H1 (cell line): ENCODE measurements at regions not wholly inside any gene's neighbourhood (a gene's known extent, or its start where the extent isn't known, plus 50 kb on each side); places are given as distances from the start of the nearest gene placed in this dataset.
"Not testable (repeated sequence)": the region's sequence is repeated elsewhere in the genome, so short reads cannot be mapped to it uniquely, and the experiment has no call there.

Source experiments
- CTCF ChIA-PET: fragments of 300-600 bp; sonication (Branson Sonifier 250); formaldehyde crosslinking; loops from one replicate; lab custom pipeline; 2021; ENCODE audit not compliant: partially characterized antibody; lab: Charles Lee
- POLR2A ChIA-PET: fragments of 300-600 bp; sonication (Branson Sonifier 250); formaldehyde crosslinking; loops from one replicate; lab custom pipeline; 2021; ENCODE audit warnings: inconsistent platforms; ENCODE audit not compliant: partially characterized antibody; lab: Charles Lee
- DNase-seq, 2 experiments: peaks; one replicate each; pipeline versions ENCODE4 v3.0.0 to v3.0.0-alpha.2; 2010 to 2022; ENCODE audit warnings: low spot score in 2 of 2, low read depth in 1 of 2, mixed read lengths in 1 of 2
- FAIRE-seq: peaks from 2 replicates; lab custom pipeline; 2011; peaks lifted over from hg19 to GRCh38; lab: Jason Lieb, UNC
- H2AFZ ChIP-seq: 2 replicates; pipeline ENCODE4 v1.8.1; 2012; ENCODE audit warnings: low read length, inconsistent platforms
- H2AK5ac ChIP-seq: 2 replicates; pipeline ENCODE4 v1.6.1; 2013; ENCODE audit warnings: low read depth, low read length
- H2BK120ac ChIP-seq: replicated peaks from 2 replicates; pipeline ENCODE3; 2013; ENCODE audit warnings: low read depth, low read length, inconsistent platforms
- H2BK12ac ChIP-seq: 2 replicates; pipeline ENCODE4 v1.6.1; 2013; ENCODE audit warnings: low read depth, low read length
- H2BK15ac ChIP-seq: 2 replicates; pipeline ENCODE4 v1.6.1; 2013; ENCODE audit warnings: low read length
- H2BK20ac ChIP-seq: 2 replicates; pipeline ENCODE4 v1.6.1; 2013; ENCODE audit warnings: low read length
- H2BK5ac ChIP-seq: 2 replicates; pipeline ENCODE4 v1.6.1; 2013; ENCODE audit warnings: low read depth, low read length
- H3K14ac ChIP-seq: 2 replicates; pipeline ENCODE4 v1.6.1; 2013; ENCODE audit warnings: inconsistent platforms; ENCODE audit not compliant: insufficient read length
- H3K18ac ChIP-seq: 2 replicates; pipeline ENCODE4 v1.6.1; 2013; ENCODE audit warnings: low read length; ENCODE audit errors: extremely low read depth
- H3K23ac ChIP-seq: 2 replicates; pipeline ENCODE4 v1.6.1; 2013; ENCODE audit warnings: inconsistent platforms; ENCODE audit not compliant: insufficient read length
- H3K23me2 ChIP-seq: 2 replicates; pipeline ENCODE4 v1.6.1; 2013; ENCODE audit warnings: low read depth, low read length
- H3K27ac ChIP-seq: 2 replicates; pipeline ENCODE4 v1.6.1; 2011; ENCODE audit warnings: low read depth, low read length, inconsistent platforms
- H3K27me3 ChIP-seq, 4 experiments: replicated peaks in 1 of 4; 1 replicate in 1 of 4; 2 replicates in 3 of 4; pipeline versions ENCODE4 v1.6.1 to v1.8.1; 2011 to 2013; ENCODE audit warnings: low read length in 3 of 4, mild to moderate bottlenecking in 3 of 4, inconsistent platforms in 2 of 4, mixed read lengths in 2 of 4, moderate library complexity in 1 of 4; ENCODE audit not compliant: control insufficient read depth in 3 of 4, insufficient read depth in 3 of 4; ENCODE audit errors: extremely low read depth in 1 of 4
- H3K36me3 ChIP-seq, 4 experiments: 2 replicates each; pipeline versions ENCODE4 v1.6.1 to v1.8.1; 2011 to 2013; ENCODE audit warnings: mild to moderate bottlenecking in 4 of 4, low read length in 3 of 4, moderate library complexity in 2 of 4, control low read depth in 1 of 4, inconsistent platforms in 1 of 4; ENCODE audit not compliant: insufficient read depth in 4 of 4, control insufficient read depth in 2 of 4
- H3K4ac ChIP-seq: replicated peaks from 2 replicates; pipeline ENCODE3; 2013; ENCODE audit warnings: low read length, low read depth, mixed read lengths, inconsistent platforms; ENCODE audit not compliant: insufficient read length
- H3K4me1 ChIP-seq, 4 experiments: replicated peaks in 1 of 4; 1 replicate in 1 of 4; 2 replicates in 3 of 4; pipeline versions ENCODE4 v1.6.1 to v1.8.1; 2011 to 2013; ENCODE audit warnings: low read length in 3 of 4, inconsistent platforms in 2 of 4, mixed read lengths in 1 of 4; ENCODE audit not compliant: insufficient read depth in 4 of 4, control insufficient read depth in 3 of 4
- H3K4me2 ChIP-seq, 2 experiments: 2 replicates each; pipeline versions ENCODE4 v1.6.1 to v1.8.1; 2011 to 2013; ENCODE audit warnings: low read depth in 2 of 2, low read length in 2 of 2, control low read depth in 1 of 2, inconsistent platforms in 1 of 2, mild to moderate bottlenecking in 1 of 2; ENCODE audit not compliant: insufficient read depth in 1 of 2
- H3K4me3 ChIP-seq, 4 experiments: fragments of 200-600, 300-600 bp in 1 of 4; sonication (generic), shearing (Covaris generic), sonication (Bioruptor Twin) in 1 of 4; 2 replicates each; pipeline versions ENCODE4 v1.5.1 to v1.8.1; 2011 to 2016; ENCODE audit warnings: low read length in 4 of 4, low read depth in 3 of 4, control low read depth in 2 of 4, inconsistent platforms in 2 of 4, mild to moderate bottlenecking in 2 of 4, mixed read lengths in 1 of 4, moderate library complexity in 1 of 4; ENCODE audit not compliant: insufficient read depth in 2 of 4; ENCODE audit errors: extremely low read depth in 1 of 4
- H3K56ac ChIP-seq: replicated peaks from 2 replicates; pipeline ENCODE3; 2013; ENCODE audit warnings: low read depth, mild to moderate bottlenecking, mixed read lengths, low read length, inconsistent platforms; ENCODE audit not compliant: insufficient read length
- H3K79me1 ChIP-seq: 2 replicates; pipeline ENCODE4 v1.6.1; 2013; ENCODE audit warnings: low read depth, low read length, control low read depth
- H3K79me2 ChIP-seq, 2 experiments: 2 replicates each; pipeline versions ENCODE4 v1.6.1 to v1.8.1; 2012 to 2013; ENCODE audit warnings: low read length in 2 of 2, mild to moderate bottlenecking in 2 of 2, inconsistent platforms in 1 of 2; ENCODE audit not compliant: insufficient read depth in 2 of 2, control insufficient read depth in 1 of 2
- H3K9ac ChIP-seq, 4 experiments: replicated peaks in 1 of 4; 1 replicate in 1 of 4; 2 replicates in 3 of 4; pipeline versions ENCODE4 v1.6.1 to v1.8.1; 2011 to 2013; ENCODE audit warnings: low read depth in 3 of 4, low read length in 3 of 4, control low read depth in 2 of 4, mild to moderate bottlenecking in 2 of 4, moderate library complexity in 2 of 4, inconsistent platforms in 1 of 4; ENCODE audit errors: extremely low read depth in 1 of 4
- H3K9me3 ChIP-seq, 2 experiments: 2 replicates each; pipeline versions ENCODE4 v1.6.1 to v1.8.1; 2012 to 2013; ENCODE audit warnings: mild to moderate bottlenecking in 2 of 2, moderate library complexity in 2 of 2, control low read depth in 1 of 2, inconsistent platforms in 1 of 2, low read depth in 1 of 2, low read length in 1 of 2, mixed read lengths in 1 of 2; ENCODE audit not compliant: insufficient read depth in 2 of 2
- H4K20me1 ChIP-seq, 2 experiments: replicated peaks in 1 of 2; 2 replicates each; pipeline versions ENCODE3 to v1.8.1; 2011 to 2013; ENCODE audit warnings: inconsistent platforms in 2 of 2, low read length in 2 of 2, mild to moderate bottlenecking in 1 of 2; ENCODE audit not compliant: insufficient read depth in 2 of 2, control insufficient read depth in 1 of 2
- H4K5ac ChIP-seq: 2 replicates; pipeline ENCODE4 v1.6.1; 2013; ENCODE audit warnings: low read length, low read depth, mixed read lengths, inconsistent platforms; ENCODE audit not compliant: insufficient read length
- H4K8ac ChIP-seq: 2 replicates; pipeline ENCODE4 v1.8.0; 2013; ENCODE audit warnings: mild to moderate bottlenecking, moderate library complexity, low read length, inconsistent platforms; ENCODE audit not compliant: insufficient read depth; ENCODE audit errors: extremely low read depth
- H4K91ac ChIP-seq: replicated peaks from 2 replicates; pipeline ENCODE3; 2013; ENCODE audit warnings: low read length, mixed read lengths, inconsistent platforms; ENCODE audit not compliant: insufficient read length
- WGBS, 2 experiments: shearing (Covaris generic) in 1 of 2; methylation state at CpG; one replicate each; pipeline versions ENCODE4 v1.1.6 to v1.1.7; 2013 to 2015; ENCODE audit warnings: low lambda C conversion rate in 2 of 2, mixed read lengths in 2 of 2, inconsistent platforms in 1 of 2, low coverage in 1 of 2, missing lambda C conversion rate in 1 of 2; ENCODE audit not compliant: insufficient replicate concordance in 2 of 2, insufficient coverage in 1 of 2, insufficient read length in 1 of 2; ENCODE audit errors: extremely low coverage in 1 of 2, missing lambda C conversion rate in 1 of 2; 5-methylcytosine and 5-hydroxymethylcytosine counted together

DNA sequence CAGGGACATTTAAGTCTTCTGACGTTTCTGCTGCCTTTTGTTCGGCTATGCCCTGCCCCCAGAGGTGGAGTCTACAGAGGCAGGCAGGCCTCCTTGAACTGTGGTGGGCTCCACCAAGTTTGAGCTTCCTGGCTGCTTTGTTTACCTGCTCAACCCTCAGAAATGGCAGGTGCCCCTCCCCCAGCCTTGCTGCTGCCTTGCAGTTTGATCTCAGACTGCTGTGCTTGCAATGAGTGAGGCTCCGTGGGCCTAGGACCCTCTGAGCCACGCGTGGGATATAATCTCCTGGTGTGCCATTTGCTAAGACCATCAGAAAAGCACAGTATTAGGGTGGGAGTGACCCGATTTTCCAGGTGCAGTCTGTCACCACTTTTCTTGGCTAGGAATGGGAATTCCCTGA is 647.3 kb downstream of the CD109 start:
- H2BK120ac ChIP-seq, H2BK20ac ChIP-seq, FAIRE-seq, H2BK15ac ChIP-seq, H2BK5ac ChIP-seq, H3K4ac ChIP-seq, H3K4me2 ChIP-seq, H4K20me1 ChIP-seq, H3K56ac ChIP-seq, H2AFZ ChIP-seq, H3K18ac ChIP-seq, H3K79me1 ChIP-seq, H3K23ac ChIP-seq, DNase-seq, H4K91ac ChIP-seq, H4K5ac ChIP-seq, H4K8ac ChIP-seq, POLR2A ChIA-PET, H3K4me3 ChIP-seq, H2AK5ac ChIP-seq, H2BK12ac ChIP-seq, H3K23me2 ChIP-seq, H3K27me3 ChIP-seq, H3K9ac ChIP-seq, H3K27ac ChIP-seq, H3K79me2 ChIP-seq, H3K36me3 ChIP-seq, H3K14ac ChIP-seq, H3K4me1 ChIP-seq: not testable (repeated sequence)
- peaks cover 10% of the 10 kb centered on the region in 2 experiments; a peak in 3 of 4 replicates for H3K9me3 ChIP-seq
- WGBS, 2 experiments = 99% methylated on average over 6 of the region's 6 CpGs; no CpG with 5 or more reads in 1 of the 2 experiments
- CTCF ChIA-PET = interaction anchor here (1.2 kb wide), 1 partner anchor 173 kb away, joined by 3 read pairs; no protein-coding TSS in a partner anchor
